WTC11 (cell line): ENCODE measurements at regions not wholly inside any gene's neighbourhood (a gene's known extent, or its start where the extent isn't known, plus 50 kb on each side); places are given as distances from the start of the nearest gene placed in this dataset.

Experiments
- ATAC-seq: fragments of 200-7000 bp; cut with Tn5 transposase; 2 replicates; pipeline ENCODE4 v1.10.0; 2021; ENCODE audit warnings: mild to moderate bottlenecking, moderate library complexity
- CTCF ChIA-PET: fragments of 300-600 bp; sonication (Branson Sonifier 250); formaldehyde crosslinking; loops from one replicate; lab custom pipeline; 2021; ENCODE audit warnings: antibody characterized with exemption; lab: Charles Lee
- POLR2A ChIA-PET: fragments of 350-600 bp; sonication (Branson Sonifier 250); formaldehyde crosslinking; loops from one replicate; lab custom pipeline; 2021; ENCODE audit warnings: antibody characterized with exemption; lab: Charles Lee
- DNase-seq: peaks from one replicate; pipeline ENCODE4 v3.0.0; 2021; ENCODE audit warnings: low spot score
- H3K27ac Mint-ChIP-seq: 2 replicates; pipeline ENCODE4 v1.8.0; 2021; ENCODE audit warnings: mixed read lengths
- H3K27me3 Mint-ChIP-seq: 2 replicates; pipeline ENCODE4 v1.8.0; 2021; ENCODE audit warnings: low read depth, mild to moderate bottlenecking, moderate library complexity, mixed read lengths
- H3K36me3 Mint-ChIP-seq: 2 replicates; pipeline ENCODE4 v1.8.0; 2021; ENCODE audit warnings: mixed read lengths
- H3K4me1 Mint-ChIP-seq: 2 replicates; pipeline ENCODE4 v1.8.0; 2022; ENCODE audit warnings: mixed read lengths
- H3K4me3 Mint-ChIP-seq: 2 replicates; pipeline ENCODE4 v1.8.0; 2021; ENCODE audit warnings: mild to moderate bottlenecking, moderate library complexity, mixed read lengths
- H3K9me3 Mint-ChIP-seq: 2 replicates; pipeline ENCODE4 v1.8.0; 2021; ENCODE audit warnings: mixed read lengths
- FOXJ3 ChIP-seq: sonication (generic); formaldehyde crosslinking; IDR thresholded peaks from 2 replicates; pipeline ENCODE4 v1.9.0; 2021; ENCODE audit warnings: missing genetic modification reagents, mild to moderate bottlenecking, borderline replicate concordance
- GRHL2 ChIP-seq: fragments of 250-450 bp; sonication (Bioruptor Pico); IDR thresholded peaks from 2 replicates; pipeline ENCODE4 v1.8.0; 2022; ENCODE audit warnings: mild to moderate bottlenecking, moderate library complexity; ENCODE audit not compliant: insufficient replicate concordance, severe bottlenecking
- GTF2I ChIP-seq: fragments of 250-450 bp; sonication (Bioruptor Pico); conservative IDR thresholded peaks from 2 replicates; pipeline ENCODE4 v1.4.0; 2021; ENCODE audit warnings: mild to moderate bottlenecking
- HMGA2 ChIP-seq: fragments of 250-450 bp; sonication (Bioruptor Pico); IDR thresholded peaks from 2 replicates; pipeline ENCODE4 v1.4.0; 2021; ENCODE audit warnings: mild to moderate bottlenecking, moderate library complexity
- JAZF1 ChIP-seq: fragments of 250-450 bp; sonication (Bioruptor Pico); IDR thresholded peaks from 2 replicates; pipeline ENCODE4 v1.9.0; 2021; ENCODE audit warnings: moderate library complexity, mild to moderate bottlenecking, inconsistent platforms
- JUN ChIP-seq: sonication (generic); formaldehyde crosslinking; IDR thresholded peaks from 2 replicates; pipeline ENCODE4 v1.8.0; 2023; ENCODE audit warnings: mild to moderate bottlenecking, missing genetic modification reagents
- KAT7 ChIP-seq: sonication (generic); formaldehyde crosslinking; IDR thresholded peaks from 2 replicates; pipeline ENCODE4 v1.8.1; 2023; ENCODE audit warnings: missing genetic modification reagents, mild to moderate bottlenecking, borderline replicate concordance
- OVOL2 ChIP-seq: fragments of 250-450 bp; sonication (Bioruptor Pico); IDR thresholded peaks from 2 replicates; pipeline ENCODE4 v1.9.0; 2021; ENCODE audit warnings: mild to moderate bottlenecking, borderline replicate concordance
- RELA ChIP-seq: sonication (generic); formaldehyde crosslinking; IDR thresholded peaks from 2 replicates; pipeline ENCODE4 v1.8.1; 2022; ENCODE audit warnings: missing genetic modification reagents, mild to moderate bottlenecking, borderline replicate concordance
- RORB ChIP-seq: fragments of 250-450 bp; sonication (Bioruptor Pico); IDR thresholded peaks from 2 replicates; pipeline ENCODE4 v1.9.0; 2021; ENCODE audit warnings: mild to moderate bottlenecking
- SMAD4 ChIP-seq: sonication (generic); formaldehyde crosslinking; IDR thresholded peaks from 2 replicates; pipeline ENCODE4 v1.8.0; 2022; ENCODE audit warnings: mild to moderate bottlenecking, missing genetic modification reagents
- TP53 ChIP-seq: sonication (generic); formaldehyde crosslinking; IDR thresholded peaks from 2 replicates; pipeline ENCODE4 v1.8.1; 2023; ENCODE audit warnings: mild to moderate bottlenecking, missing genetic modification reagents
- TF ChIP-seq, protein P1 (sequence below): fragments of 250-450 bp; sonication (Bioruptor Pico); IDR thresholded peaks from 2 replicates; pipeline ENCODE4 v1.9.0; 2021; ENCODE audit warnings: mild to moderate bottlenecking, borderline replicate concordance
- TF ChIP-seq, protein P2 (sequence below): sonication (generic); formaldehyde crosslinking; IDR thresholded peaks from 2 replicates; pipeline ENCODE4 v1.8.1; 2022; ENCODE audit warnings: low read depth, mild to moderate bottlenecking, moderate library complexity, missing genetic modification reagents, borderline replicate concordance
- TF ChIP-seq, protein P3 (sequence below): sonication (generic); formaldehyde crosslinking; IDR thresholded peaks from 2 replicates; pipeline ENCODE4 v1.8.1; 2023; ENCODE audit warnings: mild to moderate bottlenecking, moderate library complexity, missing genetic modification reagents
- TF ChIP-seq, protein P4 (sequence below): sonication (generic); formaldehyde crosslinking; IDR thresholded peaks from 2 replicates; pipeline ENCODE4 v1.8.1; 2022; ENCODE audit warnings: low read depth, missing genetic modification reagents, borderline replicate concordance

DNA sequence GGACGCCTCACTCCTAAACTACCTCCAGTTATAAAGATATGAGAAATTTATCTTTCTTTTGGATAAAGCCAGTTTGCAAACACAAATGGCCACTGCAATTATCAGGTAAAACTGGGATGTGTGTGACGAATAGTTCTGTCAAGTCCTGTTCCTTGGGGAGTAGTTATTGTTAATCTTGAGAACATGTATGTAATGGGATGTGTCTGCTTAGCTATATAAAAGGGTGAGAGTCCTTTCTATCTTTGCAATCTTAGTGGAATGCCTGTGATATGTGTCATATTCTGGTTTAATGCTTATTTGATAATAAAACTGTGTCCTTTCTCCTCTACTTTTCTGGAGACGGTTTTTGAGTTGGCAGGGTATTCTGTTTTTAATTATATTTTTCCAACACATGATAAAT is 56.1 kb upstream of the PKP2 start:
- TF ChIP-seq HMGA2 (CRISPR knock-in tag) (no peak), RORB (no peak)
- DNase-seq (no peak), ATAC-seq (no peak)
- H3K4me1 Mint-ChIP-seq = no peaks in the 10 kb centered on the region
- H3K27ac Mint-ChIP-seq = no peak overlapping the region
- POLR2A ChIA-PET = no interaction called here
- no peak overlapping the region for H3K4me3 Mint-ChIP-seq
- peaks cover 24% of the 10 kb centered on the region for H3K36me3 Mint-ChIP-seq
- H3K9me3 Mint-ChIP-seq = peaks cover 22% of the 10 kb centered on the region
- H3K27me3 Mint-ChIP-seq = no peaks in the 10 kb centered on the region; the same call in none of the 2 replicates
- CTCF ChIA-PET = no interaction called here

DNA sequence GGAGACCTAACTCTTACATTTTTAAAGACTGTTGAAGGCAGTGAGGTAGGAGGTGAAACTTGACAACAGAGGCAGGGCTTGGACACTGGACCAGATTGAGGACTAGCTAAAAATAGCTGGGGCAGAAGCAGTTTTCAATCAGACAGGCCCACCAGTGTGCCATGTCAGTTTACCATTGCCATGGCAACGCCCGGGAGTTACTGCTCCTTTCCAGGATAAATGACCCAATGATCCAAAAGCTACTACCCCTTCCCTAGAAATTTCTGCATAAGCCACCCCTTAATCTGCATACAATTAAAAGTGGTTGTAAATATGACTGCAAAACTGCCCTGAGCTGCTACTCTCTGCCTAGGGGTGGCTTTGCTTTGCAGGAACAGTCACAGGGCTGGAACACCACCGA is 53.2 kb upstream of the PKP2 start:
- H3K27me3 Mint-ChIP-seq = no peaks in the 10 kb centered on the region
- H3K4me1 Mint-ChIP-seq = no peaks in the 10 kb centered on the region; the same call in 1 of the 2 replicates
- POLR2A ChIA-PET = no interaction called here
- no peak overlapping the region for H3K4me3 Mint-ChIP-seq
- CTCF ChIA-PET = no interaction called here
- no peak overlapping the region for H3K27ac Mint-ChIP-seq
- ATAC-seq (no peak), DNase-seq (no peak)
- no peaks in the 10 kb centered on the region for H3K36me3 Mint-ChIP-seq
- H3K9me3 Mint-ChIP-seq = no peaks in the 10 kb centered on the region; the same call in 1 of the 2 replicates
- TF ChIP-seq, protein P1, sequence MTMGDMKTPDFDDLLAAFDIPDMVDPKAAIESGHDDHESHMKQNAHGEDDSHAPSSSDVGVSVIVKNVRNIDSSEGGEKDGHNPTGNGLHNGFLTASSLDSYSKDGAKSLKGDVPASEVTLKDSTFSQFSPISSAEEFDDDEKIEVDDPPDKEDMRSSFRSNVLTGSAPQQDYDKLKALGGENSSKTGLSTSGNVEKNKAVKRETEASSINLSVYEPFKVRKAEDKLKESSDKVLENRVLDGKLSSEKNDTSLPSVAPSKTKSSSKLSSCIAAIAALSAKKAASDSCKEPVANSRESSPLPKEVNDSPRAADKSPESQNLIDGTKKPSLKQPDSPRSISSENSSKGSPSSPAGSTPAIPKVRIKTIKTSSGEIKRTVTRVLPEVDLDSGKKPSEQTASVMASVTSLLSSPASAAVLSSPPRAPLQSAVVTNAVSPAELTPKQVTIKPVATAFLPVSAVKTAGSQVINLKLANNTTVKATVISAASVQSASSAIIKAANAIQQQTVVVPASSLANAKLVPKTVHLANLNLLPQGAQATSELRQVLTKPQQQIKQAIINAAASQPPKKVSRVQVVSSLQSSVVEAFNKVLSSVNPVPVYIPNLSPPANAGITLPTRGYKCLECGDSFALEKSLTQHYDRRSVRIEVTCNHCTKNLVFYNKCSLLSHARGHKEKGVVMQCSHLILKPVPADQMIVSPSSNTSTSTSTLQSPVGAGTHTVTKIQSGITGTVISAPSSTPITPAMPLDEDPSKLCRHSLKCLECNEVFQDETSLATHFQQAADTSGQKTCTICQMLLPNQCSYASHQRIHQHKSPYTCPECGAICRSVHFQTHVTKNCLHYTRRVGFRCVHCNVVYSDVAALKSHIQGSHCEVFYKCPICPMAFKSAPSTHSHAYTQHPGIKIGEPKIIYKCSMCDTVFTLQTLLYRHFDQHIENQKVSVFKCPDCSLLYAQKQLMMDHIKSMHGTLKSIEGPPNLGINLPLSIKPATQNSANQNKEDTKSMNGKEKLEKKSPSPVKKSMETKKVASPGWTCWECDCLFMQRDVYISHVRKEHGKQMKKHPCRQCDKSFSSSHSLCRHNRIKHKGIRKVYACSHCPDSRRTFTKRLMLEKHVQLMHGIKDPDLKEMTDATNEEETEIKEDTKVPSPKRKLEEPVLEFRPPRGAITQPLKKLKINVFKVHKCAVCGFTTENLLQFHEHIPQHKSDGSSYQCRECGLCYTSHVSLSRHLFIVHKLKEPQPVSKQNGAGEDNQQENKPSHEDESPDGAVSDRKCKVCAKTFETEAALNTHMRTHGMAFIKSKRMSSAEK (CRISPR knock-in tag) = no peak
- TF ChIP-seq JUN (CRISPR knock-in tag) (no peak), JAZF1 (CRISPR knock-in tag) (no peak), GTF2I (CRISPR knock-in tag) (no peak), SMAD4 (CRISPR knock-in tag) (no peak), GRHL2 (CRISPR knock-in tag) (no peak), OVOL2 (CRISPR knock-in tag) (no peak), RELA (no peak), FOXJ3 (no peak), KAT7 (CRISPR knock-in tag) (no peak), TP53 (CRISPR knock-in tag) (no peak)
- TF ChIP-seq, protein P2, sequence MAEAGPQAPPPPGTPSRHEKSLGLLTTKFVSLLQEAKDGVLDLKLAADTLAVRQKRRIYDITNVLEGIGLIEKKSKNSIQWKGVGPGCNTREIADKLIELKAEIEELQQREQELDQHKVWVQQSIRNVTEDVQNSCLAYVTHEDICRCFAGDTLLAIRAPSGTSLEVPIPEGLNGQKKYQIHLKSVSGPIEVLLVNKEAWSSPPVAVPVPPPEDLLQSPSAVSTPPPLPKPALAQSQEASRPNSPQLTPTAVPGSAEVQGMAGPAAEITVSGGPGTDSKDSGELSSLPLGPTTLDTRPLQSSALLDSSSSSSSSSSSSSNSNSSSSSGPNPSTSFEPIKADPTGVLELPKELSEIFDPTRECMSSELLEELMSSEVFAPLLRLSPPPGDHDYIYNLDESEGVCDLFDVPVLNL = no peak
- TF ChIP-seq, protein P3, sequence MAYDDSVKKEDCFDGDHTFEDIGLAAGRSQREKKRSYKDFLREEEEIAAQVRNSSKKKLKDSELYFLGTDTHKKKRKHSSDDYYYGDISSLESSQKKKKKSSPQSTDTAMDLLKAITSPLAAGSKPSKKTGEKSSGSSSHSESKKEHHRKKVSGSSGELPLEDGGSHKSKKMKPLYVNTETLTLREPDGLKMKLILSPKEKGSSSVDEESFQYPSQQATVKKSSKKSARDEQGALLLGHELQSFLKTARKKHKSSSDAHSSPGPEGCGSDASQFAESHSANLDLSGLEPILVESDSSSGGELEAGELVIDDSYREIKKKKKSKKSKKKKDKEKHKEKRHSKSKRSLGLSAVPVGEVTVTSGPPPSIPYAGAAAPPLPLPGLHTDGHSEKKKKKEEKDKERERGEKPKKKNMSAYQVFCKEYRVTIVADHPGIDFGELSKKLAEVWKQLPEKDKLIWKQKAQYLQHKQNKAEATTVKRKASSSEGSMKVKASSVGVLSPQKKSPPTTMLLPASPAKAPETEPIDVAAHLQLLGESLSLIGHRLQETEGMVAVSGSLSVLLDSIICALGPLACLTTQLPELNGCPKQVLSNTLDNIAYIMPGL = no peak
- TF ChIP-seq, protein P4, sequence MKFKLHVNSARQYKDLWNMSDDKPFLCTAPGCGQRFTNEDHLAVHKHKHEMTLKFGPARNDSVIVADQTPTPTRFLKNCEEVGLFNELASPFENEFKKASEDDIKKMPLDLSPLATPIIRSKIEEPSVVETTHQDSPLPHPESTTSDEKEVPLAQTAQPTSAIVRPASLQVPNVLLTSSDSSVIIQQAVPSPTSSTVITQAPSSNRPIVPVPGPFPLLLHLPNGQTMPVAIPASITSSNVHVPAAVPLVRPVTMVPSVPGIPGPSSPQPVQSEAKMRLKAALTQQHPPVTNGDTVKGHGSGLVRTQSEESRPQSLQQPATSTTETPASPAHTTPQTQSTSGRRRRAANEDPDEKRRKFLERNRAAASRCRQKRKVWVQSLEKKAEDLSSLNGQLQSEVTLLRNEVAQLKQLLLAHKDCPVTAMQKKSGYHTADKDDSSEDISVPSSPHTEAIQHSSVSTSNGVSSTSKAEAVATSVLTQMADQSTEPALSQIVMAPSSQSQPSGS (CRISPR knock-in tag) = no peak
- TF ChIP-seq, all 79 proteins: peak for 0
